Left ventricle myocardium inferior (tissue), 1 donor: ENCODE measurements at regions not wholly inside any gene's neighbourhood (a gene's known extent, or its start where the extent isn't known, plus 50 kb on each side); places are given as distances from the start of the nearest gene placed in this dataset.

ENCODE experiments used
- DNase-seq: peaks from one replicate; pipeline ENCODE4 v3.0.0-alpha.2; 2020
- H3K27ac ChIP-seq: fragments of 200-600 bp; replicated peaks from 2 replicates; pipeline ENCODE4 v1.8.0; 2021
- H3K27me3 ChIP-seq: fragments of 200-600 bp; 2 replicates; pipeline ENCODE4 v1.8.0; 2021; ENCODE audit warnings: low read depth
- H3K36me3 ChIP-seq: fragments of 200-600 bp; 2 replicates; pipeline ENCODE4 v1.8.0; 2021
- H3K4me1 ChIP-seq: fragments of 200-600 bp; 2 replicates; pipeline ENCODE4 v1.8.0; 2021
- H3K4me3 ChIP-seq: fragments of 200-600 bp; 2 replicates; pipeline ENCODE4 v1.8.0; 2021; ENCODE audit warnings: mild to moderate bottlenecking, moderate library complexity
- H3K9me3 ChIP-seq: fragments of 200-600 bp; replicated peaks from 2 replicates; pipeline ENCODE4 v1.8.0; 2021
- CTCF ChIP-seq: fragments of 200-600 bp; IDR thresholded peaks from 2 replicates; pipeline ENCODE4 v1.8.0; 2021; ENCODE audit warnings: antibody characterized with exemption, mild to moderate bottlenecking, borderline replicate concordance
- intact Hi-C: fragments of 100-400 bp; cut with micrococcal nuclease; formaldehyde crosslinking; loops from one replicate; pipeline ENCODE4 v1.11.0; 2022
- donor health status: DM: no; HTN: yes; CAD: no; lungs with severe emphysema.

- DNase-seq = no peak
- Histone ChIP-seq H3K4me3 (no peak overlapping the region), H3K9me3 (peaks cover 23% of the 10 kb centered on the region), H3K36me3 (no peaks in the 10 kb centered on the region), H3K27me3 (no peaks in the 10 kb centered on the region), H3K4me1 (no peaks in the 10 kb centered on the region), H3K27ac (no peak overlapping the region)
- TF ChIP-seq CTCF = no peak
- intact Hi-C loops = loop anchor here (5.0 kb wide), 1 partner anchor 199 kb away; no protein-coding TSS in a partner anchor
Observed at GRCh38 chr10:109178591-109178990, 744.7 kb downstream of the XPNPEP1 start.

DNA sequence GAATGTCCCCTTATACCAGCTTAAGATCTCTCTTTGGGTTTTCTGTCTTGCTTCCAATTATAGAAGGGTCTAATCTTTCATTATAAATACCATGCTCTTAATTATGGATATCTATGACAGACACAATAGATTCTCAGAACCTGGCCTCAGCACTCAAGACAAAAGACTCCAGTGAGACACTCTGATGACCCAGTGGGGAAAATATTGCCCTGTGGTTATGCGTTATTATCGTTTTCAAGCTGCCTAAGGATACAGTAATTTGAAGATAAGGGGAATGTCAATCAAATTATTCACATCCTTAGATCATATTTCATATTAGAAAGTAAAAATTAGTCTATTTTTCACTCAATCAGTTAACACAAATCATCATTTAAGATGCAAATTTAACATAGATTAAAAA is 748.8 kb downstream of the XPNPEP1 start:
- H3K9me3 ChIP-seq = peaks cover 12% of the 10 kb centered on the region
- H3K27ac ChIP-seq = no peak overlapping the region
- H3K36me3 ChIP-seq = no peaks in the 10 kb centered on the region
- intact Hi-C loops = no loop called here
- H3K4me3 ChIP-seq = no peak overlapping the region
- H3K4me1 ChIP-seq = no peaks in the 10 kb centered on the region
- H3K27me3 ChIP-seq = no peaks in the 10 kb centered on the region
- no peak for TF ChIP-seq CTCF
- no peak for DNase-seq

DNA sequence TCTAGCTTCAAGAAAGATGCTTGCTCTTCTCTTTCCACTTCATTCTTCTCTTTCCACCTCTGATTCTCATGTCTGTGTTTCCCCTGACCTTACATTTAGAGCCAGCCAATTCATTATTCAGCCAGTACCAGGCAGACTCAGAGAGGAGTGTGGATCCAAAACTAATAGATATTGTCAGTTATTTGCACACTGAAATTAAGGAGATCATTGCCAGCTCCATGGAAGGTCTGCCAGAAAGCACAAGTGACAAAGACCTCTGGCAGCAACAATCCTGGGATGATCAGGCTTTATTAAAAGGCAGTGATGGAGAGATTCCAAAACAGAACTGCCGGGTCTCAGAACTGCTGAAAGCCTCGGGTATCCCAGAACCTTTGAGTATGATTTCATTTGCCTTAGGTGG is 749.4 kb downstream of the XPNPEP1 start:
- intact Hi-C loops = no loop called here
- DNase-seq = no peak
- no peak for TF ChIP-seq CTCF
- H3K27ac ChIP-seq = no peak overlapping the region
- H3K36me3 ChIP-seq = no peaks in the 10 kb centered on the region
- H3K27me3 ChIP-seq = no peaks in the 10 kb centered on the region
- H3K4me1 ChIP-seq = no peaks in the 10 kb centered on the region
- peaks cover 12% of the 10 kb centered on the region for H3K9me3 ChIP-seq
- no peak overlapping the region for H3K4me3 ChIP-seq

- no peak for TF ChIP-seq CTCF
- no peaks in the 10 kb centered on the region for H3K27me3 ChIP-seq
- H3K4me3 ChIP-seq = no peak overlapping the region
- DNase-seq = no peak
- H3K27ac ChIP-seq = no peak overlapping the region
- intact Hi-C loops = no loop called here
- no peaks in the 10 kb centered on the region for H3K4me1 ChIP-seq
- peaks cover 16% of the 10 kb centered on the region for H3K9me3 ChIP-seq
- no peaks in the 10 kb centered on the region for H3K36me3 ChIP-seq
Observed at GRCh38 chr10:109173121-109173520, 750.2 kb downstream of the XPNPEP1 start.

DNA sequence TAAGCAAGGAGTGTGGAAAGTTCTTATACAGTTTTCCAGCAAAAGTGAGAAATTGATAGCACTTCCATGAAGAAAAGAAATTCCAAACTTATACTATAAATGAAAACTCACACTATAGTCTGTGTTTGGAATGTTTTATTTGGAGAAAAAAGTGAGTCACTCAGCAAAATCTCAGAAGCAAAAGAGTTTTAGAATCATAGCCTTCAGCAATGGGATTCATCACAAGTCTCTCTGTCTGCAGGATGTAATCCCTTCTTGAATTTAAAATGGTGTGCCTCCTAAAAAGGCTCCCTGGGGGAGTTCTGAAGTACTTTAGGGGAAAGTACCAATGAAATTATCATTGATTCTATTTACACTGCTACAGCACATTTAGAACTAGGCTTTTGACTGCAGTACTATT is 756.4 kb downstream of the XPNPEP1 start:
- Histone ChIP-seq H3K4me3 (no peak overlapping the region), H3K4me1 (no peaks in the 10 kb centered on the region), H3K27me3 (no peaks in the 10 kb centered on the region), H3K36me3 (no peaks in the 10 kb centered on the region), H3K9me3 (peaks cover 16% of the 10 kb centered on the region), H3K27ac (no peak overlapping the region)
- intact Hi-C loops = no loop called here
- TF ChIP-seq CTCF = no peak
- DNase-seq = no peak

- intact Hi-C loops = no loop called here
- H3K4me3 ChIP-seq = no peak overlapping the region
- peaks cover 6% of the 10 kb centered on the region for H3K9me3 ChIP-seq
- no peaks in the 10 kb centered on the region for H3K36me3 ChIP-seq
- H3K27ac ChIP-seq = no peak overlapping the region
- H3K27me3 ChIP-seq = no peaks in the 10 kb centered on the region
- DNase-seq = no peak
- TF ChIP-seq CTCF = no peak
- no peaks in the 10 kb centered on the region for H3K4me1 ChIP-seq
Observed at GRCh38 chr10:109159351-109159750, 764.0 kb downstream of the XPNPEP1 start.
